ENCODE measurements at regions not wholly inside any gene's neighbourhood (a gene's known extent, or its start where the extent isn't known, plus 50 kb on each side); places are given as distances from the start of the nearest gene placed in this dataset.

DNA sequence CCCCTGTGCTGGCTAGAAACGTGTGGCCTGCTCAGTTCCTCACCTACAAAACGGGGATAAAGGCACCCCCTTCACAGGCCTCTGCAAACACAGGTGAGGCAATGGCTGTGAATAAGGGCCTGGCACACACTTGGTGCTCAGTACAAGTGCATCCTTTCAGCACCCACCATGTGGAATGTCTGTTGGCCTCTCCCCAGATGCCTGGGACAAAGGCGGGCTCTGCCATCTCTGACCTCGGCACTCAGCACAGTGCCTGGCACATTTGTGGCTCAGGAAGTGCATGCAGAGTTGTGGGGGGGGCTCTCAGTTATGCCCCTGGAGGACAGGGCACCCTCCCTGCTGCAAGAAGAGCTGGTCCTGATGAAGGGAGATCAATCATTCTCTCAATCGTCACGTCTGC lies 224.6 kb upstream of the RAB6C start:
- TF ChIP-seq, protein P1, sequence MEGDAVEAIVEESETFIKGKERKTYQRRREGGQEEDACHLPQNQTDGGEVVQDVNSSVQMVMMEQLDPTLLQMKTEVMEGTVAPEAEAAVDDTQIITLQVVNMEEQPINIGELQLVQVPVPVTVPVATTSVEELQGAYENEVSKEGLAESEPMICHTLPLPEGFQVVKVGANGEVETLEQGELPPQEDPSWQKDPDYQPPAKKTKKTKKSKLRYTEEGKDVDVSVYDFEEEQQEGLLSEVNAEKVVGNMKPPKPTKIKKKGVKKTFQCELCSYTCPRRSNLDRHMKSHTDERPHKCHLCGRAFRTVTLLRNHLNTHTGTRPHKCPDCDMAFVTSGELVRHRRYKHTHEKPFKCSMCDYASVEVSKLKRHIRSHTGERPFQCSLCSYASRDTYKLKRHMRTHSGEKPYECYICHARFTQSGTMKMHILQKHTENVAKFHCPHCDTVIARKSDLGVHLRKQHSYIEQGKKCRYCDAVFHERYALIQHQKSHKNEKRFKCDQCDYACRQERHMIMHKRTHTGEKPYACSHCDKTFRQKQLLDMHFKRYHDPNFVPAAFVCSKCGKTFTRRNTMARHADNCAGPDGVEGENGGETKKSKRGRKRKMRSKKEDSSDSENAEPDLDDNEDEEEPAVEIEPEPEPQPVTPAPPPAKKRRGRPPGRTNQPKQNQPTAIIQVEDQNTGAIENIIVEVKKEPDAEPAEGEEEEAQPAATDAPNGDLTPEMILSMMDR (IDR thresholded peaks at IDR 0.05 in 4 of 5, conservative IDR thresholded peaks at IDR 0.05 in 1 of 5): no peak
- no peak for TF ChIP-seq POLR2A (IDR thresholded peaks at IDR 0.05)
